GM12878 (cell line): ENCODE measurements at regions not wholly inside any gene's neighbourhood (a gene's known extent, or its start where the extent isn't known, plus 50 kb on each side); places are given as distances from the start of the nearest gene placed in this dataset.

ENCODE experiments used
- ATAC-seq: fragments of 200-7000 bp; cut with Tn5 transposase; 3 replicates; pipeline ENCODE4 v1.9.1; 2020; ENCODE audit warnings: mild to moderate bottlenecking, moderate library complexity
- BruUV-seq: library from RNA; stranded (reverse); fragments of 400-500 nt; replicated peaks from 2 replicates; lab custom pipeline; 2021; lab: Mats Ljungman, UMichigan
- CTCF ChIA-PET: fragments of 300-600 bp; sonication (Branson Sonifier 250); formaldehyde crosslinking; extraction: SDS; loops from one replicate; lab custom pipeline; 2021; ENCODE audit warnings: inconsistent platforms; lab: Yijun Ruan, JAX
- POLR2A ChIA-PET: fragments of 350-600 bp; formaldehyde crosslinking; extraction: SDS; loops from one replicate; lab custom pipeline; 2021; ENCODE audit warnings: inconsistent platforms; lab: Charles Lee
- RAD21 ChIA-PET: fragments of 300-600 bp; sonication (Branson Sonifier 250); formaldehyde crosslinking; loops from one replicate; lab custom pipeline; 2023; ENCODE audit warnings: antibody characterized with exemption; ENCODE audit not compliant: unreplicated experiment; lab: Charles Lee
- SMC1A ChIA-PET: fragments of 300-600 bp; sonication (Branson Sonifier 250); formaldehyde crosslinking; loops from one replicate; lab custom pipeline; 2023; ENCODE audit not compliant: unreplicated experiment, uncharacterized antibody; lab: Charles Lee
- DNase-seq: peaks from one replicate; pipeline ENCODE4 v3.0.0-alpha.2; 2011; ENCODE audit warnings: low read depth, low spot score
- FAIRE-seq: peaks from 3 replicates; lab custom pipeline; 2011; peaks lifted over from hg19 to GRCh38; lab: Jason Lieb, UNC
- H2AFZ ChIP-seq: 2 replicates; pipeline ENCODE4 v1.6.0; 2011; ENCODE audit warnings: low read depth, low read length, control low read depth; ENCODE audit not compliant: control insufficient read depth
- H3K27ac ChIP-seq: 2 replicates; pipeline ENCODE4 v1.5.1; 2011; ENCODE audit warnings: control low read depth; ENCODE audit not compliant: control insufficient read depth, insufficient read depth
- H3K27me3 ChIP-seq, 2 experiments: replicated peaks in 1 of 2; 2 replicates each; pipeline versions ENCODE4 v1.6.0 to v1.6.1; 2011; ENCODE audit warnings: low read length in 1 of 2; ENCODE audit not compliant: control insufficient read depth in 2 of 2, insufficient read depth in 2 of 2
- H3K36me3 ChIP-seq, 2 experiments: 2 replicates each; pipeline ENCODE4 v1.5.1; 2011; ENCODE audit warnings: low read length in 1 of 2; ENCODE audit not compliant: control insufficient read depth in 2 of 2, insufficient read depth in 2 of 2
- H3K4me1 ChIP-seq: 2 replicates; pipeline ENCODE4 v1.6.1; 2011; ENCODE audit warnings: mild to moderate bottlenecking, low read length, moderate library complexity, mixed read lengths; ENCODE audit not compliant: control insufficient read depth, insufficient read depth
- H3K4me2 ChIP-seq: 2 replicates; pipeline ENCODE4 v1.6.0; 2011; ENCODE audit warnings: control low read depth; ENCODE audit not compliant: control insufficient read depth, insufficient read depth
- H3K4me3 ChIP-seq: fragments of 200-600 bp; sonication (generic); 2 replicates; pipeline ENCODE4 v1.5.1; 2016
- H3K79me2 ChIP-seq: 2 replicates; pipeline ENCODE4 v1.6.0; 2011; ENCODE audit warnings: low read length; ENCODE audit not compliant: control insufficient read depth, insufficient read depth
- H3K9ac ChIP-seq: 2 replicates; pipeline ENCODE4 v1.8.0; 2011; ENCODE audit warnings: low read length, control low read depth, mixed read lengths; ENCODE audit not compliant: control insufficient read depth, insufficient read depth
- H3K9me3 ChIP-seq: replicated peaks from 3 replicates; pipeline ENCODE4 v1.5.1; 2011; ENCODE audit warnings: mild to moderate bottlenecking, low read length; ENCODE audit not compliant: control insufficient read depth, insufficient read depth
- H4K20me1 ChIP-seq: 2 replicates; pipeline ENCODE4 v1.6.0; 2011; ENCODE audit not compliant: control insufficient read depth, insufficient read depth
- CTCF ChIP-seq, 3 experiments: IDR thresholded peaks in 2 of 3; conservative IDR thresholded peaks in 1 of 3; 2 replicates each; pipeline ENCODE4 v1.5.1; 2011; ENCODE audit warnings: low read depth in 3 of 3, low read length in 3 of 3, mild to moderate bottlenecking in 3 of 3, control low read depth in 2 of 3, moderate library complexity in 2 of 3, inconsistent platforms in 1 of 3, mixed read lengths in 1 of 3; ENCODE audit not compliant: control insufficient read depth in 2 of 3, insufficient read depth in 1 of 3; ENCODE audit errors: extremely low read depth in 1 of 3
- DPF2 ChIP-seq: fragments of 450-650 bp; IDR thresholded peaks from 2 replicates; pipeline ENCODE4 v1.6.1; 2017; ENCODE audit warnings: mild to moderate bottlenecking
- GATAD2B ChIP-seq: fragments of 450-650 bp; conservative IDR thresholded peaks from 2 replicates; pipeline ENCODE4 v1.6.1; 2017; ENCODE audit warnings: low read depth, mild to moderate bottlenecking, moderate library complexity
- NKRF ChIP-seq: fragments of 450-650 bp; conservative IDR thresholded peaks from 2 replicates; pipeline ENCODE4 v1.6.1; 2017; ENCODE audit warnings: mild to moderate bottlenecking, moderate library complexity
- SIX5 ChIP-seq: IDR thresholded peaks from 2 replicates; pipeline ENCODE4 v1.6.1; 2011; ENCODE audit warnings: mild to moderate bottlenecking, low read depth, low read length, moderate library complexity; ENCODE audit not compliant: severe bottlenecking
- SMARCA5 ChIP-seq: fragments of 450-650 bp; IDR thresholded peaks from 2 replicates; pipeline ENCODE4 v1.6.1; 2017; ENCODE audit warnings: mild to moderate bottlenecking
- SREBF1 ChIP-seq: IDR thresholded peaks from 2 replicates; pipeline ENCODE4 v1.6.1; 2012; ENCODE audit warnings: mild to moderate bottlenecking, low read length
- TCF12 ChIP-seq: IDR thresholded peaks from 2 replicates; pipeline ENCODE4 v1.6.1; 2011; ENCODE audit warnings: low read depth, mild to moderate bottlenecking, low read length
- ZBTB11 ChIP-seq: fragments of 450-650 bp; formaldehyde crosslinking; IDR thresholded peaks from 2 replicates; pipeline ENCODE4 v1.5.0; 2022; ENCODE audit warnings: mild to moderate bottlenecking, missing genetic modification characterization
- ZBTB4 ChIP-seq: fragments of 450-650 bp; formaldehyde crosslinking; IDR thresholded peaks from 2 replicates; pipeline ENCODE4 v1.4.0; 2022; ENCODE audit warnings: mild to moderate bottlenecking, moderate library complexity
- ZNF622 ChIP-seq: fragments of 450-650 bp; IDR thresholded peaks from 2 replicates; pipeline ENCODE4 v1.6.1; 2017; ENCODE audit warnings: mild to moderate bottlenecking, inconsistent platforms
- WGBS: methylation state at CpG from one replicate; pipeline ENCODE4 v1.1.6; 2016; ENCODE audit warnings: low lambda C conversion rate; ENCODE audit not compliant: insufficient replicate concordance, insufficient coverage; ENCODE audit errors: missing lambda C conversion rate; 5-methylcytosine and 5-hydroxymethylcytosine counted together
- in situ Hi-C: fragments of 300-500 bp; cut with MboI; formaldehyde crosslinking; loops from 9 replicates; pipeline ENCODE4 v1.14.3; 2018; ENCODE audit warnings: mixed read lengths
- intact Hi-C: fragments of 100-400 bp; cut with micrococcal nuclease; formaldehyde crosslinking; loops from one replicate; pipeline ENCODE4 v1.14.2; 2022; ENCODE audit not compliant: unreplicated experiment

GRCh38 chr12:25718081-25718731 lies 165.1 kb upstream of the LMNTD1 start:
- POLR2A ChIA-PET, result no interaction called here
- Histone ChIP-seq H3K4me2 (no peak overlapping the region), H3K9ac (no peak overlapping the region), H2AFZ (no peak overlapping the region), H3K4me3 (no peak overlapping the region), H3K27ac (no peak overlapping the region), H3K27me3 (no peaks in the 10 kb centered on the region), H3K4me1 (peaks cover 6% of the 10 kb centered on the region), H3K79me2 (no peaks in the 10 kb centered on the region), H4K20me1 (no peaks in the 10 kb centered on the region), H3K9me3 (no peaks in the 10 kb centered on the region; the same call in 2 of the 3 replicates), H3K36me3 (no peaks in the 10 kb centered on the region)
- CTCF ChIA-PET, result no interaction called here
- FAIRE-seq, result no peak
- intact Hi-C loops (loop anchor here (10.0 kb wide), 1 partner anchor 493 kb away; no protein-coding TSS in a partner anchor), in situ Hi-C loops (no loop called here)
- SMC1A ChIA-PET, result no interaction called here
- no peak for ATAC-seq
- RAD21 ChIA-PET, result no interaction called here
- no TSS peak for BruUV-seq
- DNase-seq, result no peak
- WGBS, result 30% methylated on average over 2 of the region's 2 CpGs
- no peak for TF ChIP-seq NKRF
- TF ChIP-seq ZBTB11 (CRISPR knock-in tag), result no peak
- no peak for TF ChIP-seq SREBF1
- no peak for TF ChIP-seq DPF2
- TF ChIP-seq TCF12, result no peak
- no peak for TF ChIP-seq ZNF622
- no peak for TF ChIP-seq CTCF (IDR thresholded peaks at IDR 0.05 in 2 of 3, conservative IDR thresholded peaks at IDR 0.05 in 1 of 3; ENCODE audit: control insufficient read depth in 2 of 3, extremely low read depth in 1 of 3, insufficient read depth in 1 of 3, low read depth in 3 of 3, low read length in 3 of 3)
- no peak for TF ChIP-seq SMARCA5
- TF ChIP-seq SIX5, result no peak
- TF ChIP-seq GATAD2B, result no peak
- no peak for TF ChIP-seq ZBTB4 (CRISPR knock-in tag)
